Medulla oblongata (tissue), 1 donor: ENCODE measurements at regions not wholly inside any gene's neighbourhood (a gene's known extent, or its start where the extent isn't known, plus 50 kb on each side); places are given as distances from the start of the nearest gene placed in this dataset.

Experiments
- DNase-seq: peaks from one replicate; pipeline ENCODE4 v3.0.0-alpha.2; 2015; ENCODE audit errors: extremely low spot score

DNA sequence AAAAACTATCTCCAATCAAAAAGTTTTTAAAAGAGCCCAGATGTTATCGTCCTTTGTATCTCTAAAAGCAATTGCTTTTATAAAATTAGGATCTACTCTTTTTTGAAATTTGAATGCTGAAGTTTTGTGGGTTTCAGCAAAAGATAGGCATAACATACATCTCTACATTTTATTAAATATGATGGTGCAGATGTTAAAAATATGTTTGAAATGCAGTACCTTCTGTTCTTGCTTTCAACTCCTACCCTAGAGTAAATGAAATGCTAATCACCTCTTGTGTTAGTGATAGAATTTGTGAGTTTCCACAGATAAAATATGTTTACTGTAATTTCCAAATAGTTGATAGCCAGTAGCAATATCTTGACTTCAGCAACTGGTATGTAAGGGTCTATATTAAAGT is 95.7 kb upstream of the VPREB1 start:
- DNase-seq, result no peak

DNA sequence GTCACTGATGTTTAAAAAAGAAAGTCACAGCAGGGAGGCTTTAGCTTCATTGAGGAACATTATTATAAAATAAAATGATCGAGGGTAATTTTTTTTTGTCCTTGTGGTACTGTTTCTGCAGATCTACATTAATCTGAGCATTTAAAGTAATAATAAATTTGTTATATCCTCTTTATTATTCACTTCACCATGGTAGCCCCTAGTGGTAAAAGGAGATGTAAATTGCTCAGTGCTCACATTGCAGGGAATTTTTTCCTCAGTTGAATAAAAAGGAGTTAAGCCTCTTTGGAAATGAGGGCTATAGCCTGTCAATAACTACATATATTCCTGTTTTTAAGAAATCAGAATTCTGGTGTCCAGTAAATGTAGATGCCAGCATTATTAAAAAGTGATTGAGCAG is 99.7 kb upstream of the VPREB1 start:
- no peak for DNase-seq

DNA sequence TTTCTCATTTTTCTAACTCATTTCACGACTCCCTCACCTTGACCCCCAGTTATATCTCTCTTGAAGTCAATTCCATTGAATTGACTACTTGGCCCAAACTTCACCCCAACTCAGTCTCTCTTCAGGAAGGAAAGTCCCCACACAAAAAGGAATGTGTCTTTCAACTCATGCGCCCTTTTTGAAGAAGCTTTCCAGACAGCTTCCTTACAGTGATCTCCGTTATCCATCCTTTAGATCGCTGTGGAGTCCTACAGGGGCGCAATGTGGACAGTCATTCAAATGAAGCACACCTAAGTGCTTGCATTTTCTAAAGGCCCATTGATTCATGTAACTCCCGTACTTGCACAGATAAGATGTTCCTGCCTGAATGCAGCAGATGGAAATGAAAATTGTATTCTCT is 101.1 kb upstream of the VPREB1 start:
- DNase-seq, result no peak

DNA sequence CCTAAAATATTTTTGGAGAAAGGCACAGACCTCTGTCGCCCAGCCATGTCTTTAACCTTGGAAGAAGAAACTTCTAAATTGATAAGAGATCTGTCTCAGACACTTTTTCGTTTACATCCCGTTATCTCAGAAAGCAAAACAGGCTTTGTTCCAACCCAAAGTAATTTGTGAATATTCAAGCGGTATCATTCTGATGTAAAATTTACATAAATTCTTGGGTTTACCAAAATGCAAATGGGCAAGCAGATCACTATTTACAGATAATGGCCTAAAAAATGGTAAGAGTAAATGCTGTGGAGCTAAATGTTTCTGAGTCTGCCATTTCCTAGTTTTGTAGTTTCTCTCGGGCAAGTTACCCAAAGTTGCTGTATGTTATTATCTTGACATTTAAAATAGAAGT is 101.9 kb upstream of the VPREB1 start:
- DNase-seq, result no peak

DNA sequence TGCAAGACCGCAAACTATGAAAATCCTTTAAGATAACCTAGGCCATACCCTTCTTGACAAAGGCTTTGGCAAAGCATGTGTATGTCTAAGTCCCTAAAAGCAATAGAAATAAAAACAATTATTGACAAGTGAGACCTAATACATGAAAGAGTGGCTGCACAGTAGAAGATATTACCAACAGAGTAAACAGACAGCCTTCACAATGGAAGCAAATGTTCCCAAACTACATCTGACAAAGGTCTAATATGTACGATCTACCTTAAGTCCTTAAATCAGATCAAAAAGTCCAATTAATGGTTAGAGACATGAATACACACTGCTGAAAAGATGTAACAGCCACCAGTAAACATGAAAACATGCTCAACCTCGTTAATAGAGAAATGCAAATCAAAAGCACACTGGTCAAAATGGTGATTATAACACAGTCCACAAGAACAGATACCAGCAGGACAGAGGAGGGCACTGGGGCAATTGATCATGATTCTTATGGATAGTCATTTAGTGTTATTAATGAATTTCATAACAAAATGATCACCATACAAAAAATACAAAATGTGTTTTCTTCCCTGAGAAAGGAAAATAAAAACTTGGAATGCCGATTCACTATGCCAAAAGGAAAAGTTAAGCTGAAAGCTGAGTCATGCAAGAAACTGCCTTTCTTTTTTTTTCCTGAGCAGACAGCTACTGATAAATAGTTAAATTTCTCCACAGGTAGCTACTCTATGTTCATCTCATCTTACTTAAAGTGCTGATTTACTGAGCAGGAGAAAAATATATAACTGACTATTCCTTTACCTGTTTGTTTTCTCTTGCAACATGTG is 102.6 kb upstream of the VPREB1 start:
- no peak for DNase-seq

DNA sequence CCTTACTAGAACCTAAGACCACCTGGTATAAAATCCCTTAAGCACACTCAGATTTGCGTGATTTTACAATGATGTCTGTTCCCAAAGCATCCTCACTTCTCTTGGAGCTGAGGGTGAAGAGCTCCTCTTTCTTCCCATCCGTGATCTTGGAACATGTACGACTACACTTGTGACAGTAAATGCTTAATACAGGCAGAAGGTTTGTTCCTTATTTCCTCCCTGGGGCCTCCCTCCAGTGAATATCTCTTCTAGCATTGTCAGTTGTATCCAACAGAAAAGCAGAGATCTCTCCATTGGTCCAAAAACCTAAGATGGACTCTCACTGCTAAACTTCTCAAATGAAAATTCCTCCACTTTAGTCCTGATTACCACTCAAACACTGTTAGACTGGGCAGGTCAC is 103.6 kb upstream of the VPREB1 start:
- DNase-seq, result no peak

DNA sequence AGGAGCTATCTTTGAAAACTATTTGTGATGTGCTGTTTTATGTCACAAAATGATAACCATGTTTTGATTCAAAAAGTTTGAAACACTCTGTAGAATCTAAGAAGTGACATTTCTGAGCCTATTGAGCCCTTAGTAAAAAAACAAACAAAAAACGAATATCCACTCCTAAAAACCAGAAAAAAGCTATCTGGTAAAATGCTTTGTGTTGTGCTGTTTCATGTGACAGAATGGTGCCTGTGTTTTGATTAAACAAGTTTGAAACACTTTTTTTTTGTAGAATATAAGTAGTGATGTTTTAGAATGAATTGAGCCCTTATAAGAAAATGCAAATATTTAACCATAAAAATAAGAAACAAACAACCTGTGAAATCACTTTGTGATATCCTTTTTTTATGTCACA is 105.2 kb upstream of the VPREB1 start:
- no peak for DNase-seq

DNA sequence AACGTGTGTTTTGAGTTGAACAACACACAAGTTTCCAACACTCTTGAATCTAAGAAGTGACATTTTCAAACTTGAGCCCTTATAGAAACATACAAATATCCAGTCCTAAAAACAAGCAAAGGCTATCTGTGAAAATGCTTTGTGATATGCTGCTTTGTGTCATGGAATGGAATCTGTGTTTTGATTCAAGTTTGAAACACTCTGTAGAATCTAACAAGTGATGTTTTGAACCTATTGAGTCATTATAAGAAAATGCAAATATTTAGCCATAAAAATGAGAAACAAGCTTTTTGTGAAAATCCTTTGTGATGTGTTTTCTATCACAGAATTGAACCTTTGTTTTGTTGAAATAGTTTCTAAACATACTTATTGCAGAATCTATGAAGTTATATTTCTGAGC is 105.7 kb upstream of the VPREB1 start:
- DNase-seq, result no peak

DNA sequence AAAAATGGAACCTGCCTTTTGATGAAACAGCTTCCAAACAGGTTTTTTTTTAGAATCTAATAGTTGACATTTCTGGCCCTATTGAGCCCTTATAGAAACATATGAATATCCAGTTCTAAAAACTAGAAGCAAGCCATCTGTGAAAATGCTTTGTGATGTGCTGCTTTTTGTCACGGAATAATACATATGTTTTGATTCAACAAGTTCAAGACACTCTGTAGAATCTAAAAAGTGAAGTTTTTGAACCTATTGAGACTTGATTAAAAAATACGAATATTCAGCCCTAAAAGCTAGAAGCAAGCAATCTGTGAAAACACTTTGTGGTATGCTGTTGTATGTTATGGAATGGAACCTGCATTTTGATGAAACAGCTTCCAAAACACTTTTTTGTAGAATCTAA is 106.7 kb upstream of the VPREB1 start:
- no peak for DNase-seq

DNA sequence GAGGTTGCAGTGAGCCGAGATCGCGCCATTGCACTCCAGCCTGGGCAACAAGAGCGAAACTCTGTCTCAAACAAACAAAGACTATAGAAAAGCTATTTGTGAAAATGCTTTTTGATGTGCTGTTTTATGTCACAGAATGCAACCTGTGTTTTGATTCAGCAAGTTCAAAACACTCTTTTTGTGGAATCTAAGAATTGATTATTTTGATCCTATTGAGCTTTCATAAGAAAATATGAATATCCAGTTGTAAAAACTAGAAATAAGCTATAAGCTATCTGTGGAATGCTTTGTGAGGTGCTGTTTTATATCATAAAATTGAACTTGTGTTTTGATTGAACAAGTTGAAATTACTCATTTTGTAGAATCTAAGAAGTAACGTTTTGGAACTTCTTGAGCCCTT is 110.7 kb upstream of the VPREB1 start:
- DNase-seq, result no peak

DNA sequence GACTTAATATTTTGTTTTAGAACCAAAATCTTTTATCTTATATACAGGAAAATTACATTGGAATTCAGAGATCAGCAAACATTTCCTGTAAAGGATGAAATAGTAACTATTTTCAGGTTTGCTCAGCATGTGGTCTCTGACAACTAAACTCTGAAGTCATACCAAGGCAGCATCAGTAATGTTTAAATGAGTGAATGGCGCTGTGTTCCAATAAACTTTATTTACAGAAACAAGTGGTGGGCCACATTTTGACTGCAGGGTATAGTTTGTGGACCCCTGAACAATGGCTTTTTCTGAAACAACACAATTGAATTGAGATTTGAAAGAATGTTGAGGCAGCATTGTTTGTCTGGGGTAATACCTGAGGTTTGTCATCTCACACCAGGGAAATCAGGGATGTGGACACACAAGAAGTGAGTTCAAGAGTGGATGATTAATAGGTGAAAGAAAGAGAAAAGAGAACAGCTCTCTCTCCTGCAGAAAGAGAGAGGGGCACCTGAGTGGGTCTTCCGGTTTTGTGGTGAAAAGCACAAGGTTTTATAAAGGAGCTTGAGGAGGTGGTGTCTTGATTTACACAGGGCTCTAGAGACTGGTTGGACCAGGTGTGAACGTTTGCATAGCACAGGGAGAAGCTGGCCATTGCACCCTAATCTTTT is 113.5 kb upstream of the VPREB1 start:
- no peak for DNase-seq

DNA sequence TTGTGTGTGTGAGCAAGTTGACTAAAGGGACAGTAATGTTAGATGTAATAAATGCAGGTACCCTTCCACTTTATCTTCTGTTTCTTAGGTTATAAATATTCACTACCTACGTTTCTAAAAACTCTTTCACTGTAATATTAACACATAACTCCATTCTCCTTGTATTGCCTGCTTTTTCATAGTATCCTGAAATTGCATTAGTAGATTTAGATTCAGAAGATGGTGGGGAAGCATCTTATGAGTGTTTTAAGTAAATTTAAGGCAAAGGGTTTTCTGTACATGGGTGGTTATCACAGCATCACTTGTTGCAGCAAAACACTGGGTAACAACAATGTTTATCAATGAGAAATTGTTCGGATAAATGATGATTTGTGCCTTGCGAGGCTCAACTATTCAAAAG is 115.2 kb upstream of the VPREB1 start:
- DNase-seq, result no peak

DNA sequence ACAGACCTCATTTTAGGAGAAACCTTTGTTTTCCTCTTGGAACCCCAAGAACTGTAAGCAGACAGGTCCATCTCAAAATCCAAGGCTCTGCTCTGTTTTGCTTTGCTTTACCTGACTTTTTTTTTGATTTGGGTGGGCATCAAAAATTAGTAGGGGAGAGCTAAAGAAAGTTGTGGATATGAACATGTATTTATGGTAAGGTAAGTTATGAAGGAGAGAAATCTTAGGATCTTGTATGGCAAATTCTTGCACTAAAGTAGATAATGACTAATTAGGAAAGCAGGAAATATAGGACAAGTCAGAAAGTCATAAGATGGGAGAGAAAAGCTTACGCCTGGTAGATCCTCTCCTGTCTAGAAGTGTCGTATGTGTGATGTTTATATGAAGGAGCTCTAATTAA is 116.1 kb upstream of the VPREB1 start:
- DNase-seq, result no peak

DNA sequence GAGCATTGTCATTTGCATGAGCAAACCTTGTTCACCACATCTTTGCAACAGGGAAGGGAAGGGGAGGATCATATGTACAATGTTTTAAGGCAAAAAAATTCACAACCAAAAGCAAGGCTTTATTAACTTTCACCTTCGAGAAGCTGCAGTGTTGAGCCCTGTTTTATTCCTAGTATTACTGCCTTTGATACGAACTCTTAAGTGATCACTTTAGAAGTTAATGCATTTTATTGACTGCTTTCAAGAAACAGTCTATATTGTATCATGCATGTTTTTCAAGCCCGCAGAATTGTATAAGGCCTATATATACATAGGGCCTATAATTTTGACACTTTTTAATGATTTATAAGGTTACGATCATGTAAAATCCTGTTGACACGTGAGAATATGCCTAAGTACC is 117.5 kb upstream of the VPREB1 start:
- DNase-seq, result no peak

DNA sequence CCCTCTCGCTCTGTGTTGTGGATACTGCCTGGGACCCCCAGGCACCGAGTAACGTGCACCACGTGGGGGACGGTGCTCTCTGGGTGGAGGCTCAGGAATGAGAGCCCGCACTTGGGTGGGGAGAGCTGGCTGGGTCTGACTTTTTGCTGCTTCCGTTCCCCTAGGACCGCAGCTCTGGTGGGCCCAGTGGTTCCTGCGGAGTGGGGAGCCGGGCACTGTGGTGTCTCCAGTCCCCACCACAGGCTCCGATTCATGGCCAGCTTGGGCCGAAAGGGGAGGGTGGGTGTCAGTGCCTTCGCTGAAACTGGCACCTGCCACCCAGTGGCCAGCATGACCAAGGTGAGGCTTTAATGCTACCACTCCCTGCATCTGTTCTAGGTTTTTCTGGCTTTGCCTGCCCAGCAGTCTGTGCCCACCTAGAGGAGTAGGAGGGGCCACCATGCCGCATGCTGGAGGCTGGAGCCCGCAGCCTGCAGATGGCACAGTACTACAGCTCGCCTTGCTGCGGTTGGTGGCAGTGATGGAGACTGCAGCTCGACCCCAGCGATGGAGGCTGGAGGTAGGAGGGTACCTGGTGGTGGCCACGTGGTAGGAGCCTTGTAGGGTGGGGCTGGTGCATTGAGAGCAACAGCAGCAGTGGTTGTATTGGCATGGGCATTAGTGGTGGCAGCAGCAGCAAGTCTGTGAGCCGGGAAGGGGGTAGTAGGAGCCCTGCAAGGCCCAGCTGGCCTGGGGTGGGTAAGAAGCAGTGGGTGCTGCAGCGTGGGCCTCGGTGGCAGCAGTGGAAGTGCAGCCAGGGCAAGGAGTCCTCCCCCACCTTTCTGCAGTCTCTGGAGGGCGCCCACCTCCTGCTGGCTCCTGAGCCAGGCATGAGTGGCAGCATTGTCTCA is 118.8 kb upstream of the VPREB1 start:
- no peak for DNase-seq

DNA sequence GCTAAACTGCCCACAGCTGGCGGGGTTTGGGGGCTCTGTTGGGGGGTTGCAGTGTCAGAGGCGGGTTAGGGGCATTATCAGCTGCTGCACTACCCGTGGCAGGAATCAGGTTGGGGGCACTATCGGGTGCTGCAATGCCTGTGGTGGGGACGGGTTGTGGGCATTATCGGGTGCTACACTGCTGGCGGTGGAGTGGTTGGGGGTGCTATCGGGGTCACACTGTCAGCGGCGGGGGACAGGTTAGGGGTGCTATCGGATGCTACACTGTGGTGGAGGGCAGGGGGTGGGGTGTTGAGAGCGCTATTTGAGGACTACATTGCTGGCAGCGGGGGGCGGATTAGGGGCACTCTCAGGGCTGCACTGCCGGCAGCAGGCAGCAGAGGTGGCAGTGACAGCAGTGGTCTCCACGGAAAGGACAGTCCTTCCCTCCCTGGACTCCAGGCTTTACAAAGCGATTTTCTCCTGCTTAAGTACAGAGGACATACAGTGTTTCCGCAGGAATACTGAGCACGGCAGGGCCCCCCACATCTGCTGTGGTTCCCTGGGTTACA is 119.5 kb upstream of the VPREB1 start:
- DNase-seq, result no peak

DNA sequence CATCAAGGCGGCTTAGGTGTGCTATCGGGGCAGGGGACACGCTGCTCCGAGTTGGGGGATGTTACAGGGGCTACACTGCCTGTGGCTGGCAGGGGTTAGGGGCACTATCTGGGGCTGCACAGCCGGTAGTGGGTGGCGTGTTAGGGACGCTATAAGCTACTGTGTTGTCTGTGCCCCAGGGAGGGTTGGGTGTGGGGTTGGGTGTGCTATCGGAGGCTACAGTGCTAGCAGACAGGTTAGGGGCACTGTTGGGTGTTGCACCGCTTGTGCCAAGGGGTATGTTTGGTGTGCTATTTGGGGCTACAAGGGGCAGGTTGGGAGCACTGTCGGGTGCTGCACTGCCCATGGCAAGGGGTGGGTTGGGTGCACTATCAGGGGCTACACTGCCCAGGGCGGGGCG is 120.2 kb upstream of the VPREB1 start:
- DNase-seq, result no peak

DNA sequence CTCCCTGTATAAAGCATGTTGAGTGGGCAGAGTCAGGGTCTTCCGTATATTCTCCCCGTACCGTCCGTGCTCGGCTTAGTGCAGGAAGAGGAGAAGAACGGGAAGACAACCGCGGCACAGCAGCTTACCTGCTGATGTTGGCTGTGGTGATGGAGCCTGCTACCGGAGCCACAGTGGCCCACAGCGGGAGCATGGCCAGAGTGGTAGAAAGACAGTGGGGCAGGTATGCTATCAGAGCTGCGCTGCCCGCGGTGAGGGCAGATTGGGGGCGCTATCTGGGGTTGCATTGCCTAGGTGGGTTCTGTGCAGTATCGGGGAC is 120.7 kb upstream of the VPREB1 start:
- DNase-seq, result no peak

DNA sequence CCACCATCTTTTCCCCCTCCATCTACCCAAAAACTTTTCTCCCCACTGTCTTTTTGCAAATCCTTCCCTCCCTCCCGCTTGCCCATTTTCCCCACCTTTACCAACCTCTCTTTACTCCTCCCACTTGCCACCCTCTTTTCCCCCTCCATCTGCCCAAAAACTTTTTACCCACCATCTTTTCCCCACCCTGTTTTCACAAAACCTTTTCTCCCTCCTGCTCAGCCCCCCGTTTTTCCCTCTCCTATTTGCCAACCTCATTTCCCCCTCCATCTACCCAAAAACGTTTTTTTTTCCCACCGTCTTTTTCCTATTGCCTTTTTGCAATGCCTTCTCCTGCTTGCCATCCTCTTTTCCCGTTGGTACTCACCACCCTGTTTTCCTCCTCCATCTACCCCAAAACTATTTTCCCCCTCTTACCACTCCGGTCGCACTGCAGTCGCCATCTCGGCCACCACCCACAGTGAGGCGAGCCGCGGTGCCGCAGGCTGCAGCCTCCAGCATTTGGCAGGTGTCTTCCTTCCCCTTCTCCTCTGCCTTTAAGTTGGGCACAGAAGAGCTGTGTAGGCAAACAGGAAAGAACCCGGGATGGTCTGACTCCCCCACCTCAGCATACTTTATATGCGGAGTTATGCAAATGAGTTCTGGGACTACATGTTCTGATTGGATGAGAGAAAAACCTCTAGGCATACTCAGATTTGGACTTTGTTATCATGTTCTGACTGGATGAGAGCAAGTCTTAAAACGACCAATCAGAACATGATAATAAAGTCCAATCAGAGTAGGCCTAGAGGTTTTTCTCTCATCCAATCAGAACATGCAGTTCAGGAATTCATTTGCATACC is 121.2 kb upstream of the VPREB1 start:
- no peak for DNase-seq

DNA sequence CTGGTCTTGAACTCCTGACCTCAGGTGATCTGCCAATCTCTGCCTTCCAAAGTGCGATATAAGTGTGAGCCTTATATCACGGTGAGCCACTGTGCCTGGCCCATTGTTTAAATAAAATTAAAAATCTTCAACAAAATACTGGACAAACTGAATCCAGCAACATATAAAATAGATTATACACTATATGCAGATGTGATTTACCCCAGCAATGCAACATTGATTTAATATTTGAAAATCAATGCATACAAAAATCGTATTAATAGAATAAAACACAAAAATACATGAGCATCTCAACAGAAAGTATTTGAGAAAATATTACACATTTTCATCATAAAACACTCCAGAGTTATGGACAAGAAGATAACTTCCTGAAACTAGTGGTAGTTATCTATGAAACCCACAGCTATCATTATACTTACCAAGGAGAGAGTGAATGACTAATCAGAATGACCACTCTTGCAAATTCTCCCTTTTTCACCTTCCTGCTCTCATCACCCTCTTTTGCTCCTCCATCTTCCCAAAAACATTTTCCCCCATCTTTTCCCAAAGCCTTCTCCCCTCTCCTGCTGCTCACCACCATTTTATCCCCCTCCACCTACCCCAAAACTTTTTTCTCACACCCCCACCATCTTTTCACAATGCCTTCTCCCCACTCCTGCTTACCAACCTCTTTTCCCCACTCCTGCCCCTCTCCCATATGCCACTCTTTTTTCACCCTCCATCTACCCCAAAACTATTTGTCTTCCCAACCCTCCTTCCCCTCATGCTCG is 122.1 kb upstream of the VPREB1 start:
- no peak for DNase-seq

DNA sequence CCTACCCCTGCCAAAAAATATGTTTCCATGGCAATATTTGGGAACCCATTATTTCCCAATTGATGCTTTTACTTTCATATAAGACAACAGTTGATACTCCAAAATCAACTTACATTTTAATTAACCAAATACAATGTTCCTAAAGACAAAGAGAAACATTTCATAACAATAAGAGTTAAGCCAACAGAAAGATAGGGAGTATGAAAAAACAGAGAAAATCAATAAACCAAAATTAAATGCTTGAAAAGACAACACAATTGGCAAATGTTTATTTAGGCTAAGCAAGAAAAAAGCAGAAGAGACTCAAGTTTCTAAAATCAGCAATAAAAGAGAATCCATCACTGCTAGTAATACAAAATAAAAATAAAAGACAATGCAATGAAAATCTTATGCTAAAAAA is 123.1 kb upstream of the VPREB1 start:
- no peak for DNase-seq
